Liver (tissue), 8 donors: ENCODE measurements at regions not wholly inside any gene's neighbourhood (a gene's known extent, or its start where the extent isn't known, plus 50 kb on each side); places are given as distances from the start of the nearest gene placed in this dataset.

ENCODE experiments used
- DNase-seq: peaks from one replicate; pipeline ENCODE4 v3.0.0-alpha.2; 2017; ENCODE audit warnings: low spot score
- H3K27ac ChIP-seq, 2 donors: one replicate each; pipeline ENCODE4 v1.7.0; 2013; ENCODE audit warnings: inconsistent platforms in 2 of 2, low read length in 2 of 2, control low read depth in 1 of 2, low read depth in 1 of 2, mild to moderate bottlenecking in 1 of 2
- H3K27me3 ChIP-seq, 4 donors: one replicate each; pipeline versions ENCODE4 v1.6.1 to v1.7.0; 2013; ENCODE audit warnings: low read length in 3 of 4, inconsistent platforms in 1 of 4, mild to moderate bottlenecking in 1 of 4, moderate library complexity in 1 of 4; ENCODE audit not compliant: control insufficient read depth in 4 of 4, insufficient read depth in 4 of 4
- H3K36me3 ChIP-seq, 4 donors: one replicate each; pipeline versions ENCODE4 v1.6.1 to v1.7.0; 2013; ENCODE audit warnings: low read length in 3 of 4, mild to moderate bottlenecking in 3 of 4, low read depth in 1 of 4, moderate library complexity in 1 of 4; ENCODE audit not compliant: control insufficient read depth in 4 of 4, insufficient read depth in 3 of 4
- H3K4me1 ChIP-seq, 4 donors: one replicate each; pipeline versions ENCODE4 v1.6.1 to v1.7.0; 2013; ENCODE audit warnings: low read length in 3 of 4, mild to moderate bottlenecking in 3 of 4, moderate library complexity in 1 of 4; ENCODE audit not compliant: control insufficient read depth in 4 of 4, insufficient read depth in 4 of 4
- H3K4me3 ChIP-seq, 3 donors: one replicate each; pipeline versions ENCODE4 v1.6.1 to v1.7.0; 2013; ENCODE audit warnings: low read length in 3 of 3, control low read depth in 1 of 3, low read depth in 1 of 3, mild to moderate bottlenecking in 1 of 3
- H3K9ac ChIP-seq, 2 donors: one replicate each; pipeline ENCODE4 v1.7.0; 2013; ENCODE audit warnings: low read length in 2 of 2, mild to moderate bottlenecking in 2 of 2, moderate library complexity in 2 of 2, control low read depth in 1 of 2, low read depth in 1 of 2
- H3K9me3 ChIP-seq, 4 donors: one replicate each; pipeline versions ENCODE4 v1.6.1 to v1.7.0; 2013; ENCODE audit warnings: low read length in 3 of 4; ENCODE audit not compliant: control insufficient read depth in 4 of 4
- ATF3 ChIP-seq: IDR thresholded peaks from 2 replicates; pipeline ENCODE4 v1.6.1; 2016; ENCODE audit warnings: antibody characterized with exemption
- EGR1 ChIP-seq, 2 donors: IDR thresholded peaks; 2 replicates each; pipeline ENCODE4 v1.6.1; 2016 to 2018; ENCODE audit warnings: antibody characterized with exemption in 2 of 2, low read depth in 2 of 2
- FOXA1 ChIP-seq: IDR thresholded peaks from 2 replicates; pipeline ENCODE4 v1.6.1; 2016; ENCODE audit warnings: antibody characterized with exemption
- FOXA2 ChIP-seq: IDR thresholded peaks from 2 replicates; pipeline ENCODE4 v1.6.1; 2016; ENCODE audit warnings: antibody characterized with exemption
- GABPA ChIP-seq, 2 donors: IDR thresholded peaks in 1 of 2; conservative IDR thresholded peaks in 1 of 2; 2 replicates each; pipeline ENCODE4 v1.6.1; 2016; ENCODE audit warnings: antibody characterized with exemption in 2 of 2, mild to moderate bottlenecking in 1 of 2, moderate library complexity in 1 of 2
- HNF4A ChIP-seq, 2 donors: conservative IDR thresholded peaks; 2 replicates each; pipeline ENCODE4 v1.6.1; 2016; ENCODE audit warnings: antibody characterized with exemption in 2 of 2, mild to moderate bottlenecking in 2 of 2
- HNF4G ChIP-seq: IDR thresholded peaks from 2 replicates; pipeline ENCODE4 v1.6.1; 2016; ENCODE audit warnings: antibody characterized with exemption
- JUND ChIP-seq, 2 donors: IDR thresholded peaks; 2 replicates each; pipeline ENCODE4 v1.6.1; 2016; ENCODE audit warnings: antibody characterized with exemption in 2 of 2
- RAD21 ChIP-seq, 2 donors: IDR thresholded peaks; 2 replicates each; pipeline ENCODE4 v1.6.1; 2016; ENCODE audit warnings: antibody characterized with exemption in 2 of 2, mild to moderate bottlenecking in 2 of 2
- RXRA ChIP-seq, 2 donors: IDR thresholded peaks; 2 replicates each; pipeline ENCODE4 v1.6.1; 2017 to 2018; ENCODE audit warnings: antibody characterized with exemption in 2 of 2, mild to moderate bottlenecking in 1 of 2
- SP1 ChIP-seq: IDR thresholded peaks from 2 replicates; pipeline ENCODE4 v1.6.1; 2018; ENCODE audit warnings: antibody characterized with exemption, mild to moderate bottlenecking
- YY1 ChIP-seq: IDR thresholded peaks from 2 replicates; pipeline ENCODE4 v1.6.1; 2016; ENCODE audit warnings: antibody characterized with exemption, mild to moderate bottlenecking
- ZBTB33 ChIP-seq: IDR thresholded peaks from 2 replicates; pipeline ENCODE4 v1.6.1; 2016; ENCODE audit warnings: antibody characterized with exemption
- WGBS: extraction: QIAGEN DNeasy Blood & Tissue Kit; methylation state at CpG from one replicate; pipeline ENCODE4 v1.1.7; 2013; 5-methylcytosine and 5-hydroxymethylcytosine counted together
- TF ChIP-seq, protein P1 (sequence below): fragments of 150-350 bp; IDR thresholded peaks from 2 replicates; pipeline ENCODE4 v1.5.1; 2017; ENCODE audit warnings: improper control_type of control experiment, low read depth, low read length; ENCODE audit not compliant: missing input control
- TF ChIP-seq, protein P2 (sequence below): IDR thresholded peaks from 2 replicates; pipeline ENCODE4 v1.6.1; 2016; ENCODE audit warnings: antibody characterized with exemption, mild to moderate bottlenecking
- TF ChIP-seq, protein P3 (sequence below): IDR thresholded peaks from 2 replicates; pipeline ENCODE4 v1.6.1; 2016; ENCODE audit warnings: antibody characterized with exemption
- donor health status: healthy.
- donor health status: healthy.
- donor health status: healthy.
- donor health status: healthy.
- donor health status: healthy.

DNA sequence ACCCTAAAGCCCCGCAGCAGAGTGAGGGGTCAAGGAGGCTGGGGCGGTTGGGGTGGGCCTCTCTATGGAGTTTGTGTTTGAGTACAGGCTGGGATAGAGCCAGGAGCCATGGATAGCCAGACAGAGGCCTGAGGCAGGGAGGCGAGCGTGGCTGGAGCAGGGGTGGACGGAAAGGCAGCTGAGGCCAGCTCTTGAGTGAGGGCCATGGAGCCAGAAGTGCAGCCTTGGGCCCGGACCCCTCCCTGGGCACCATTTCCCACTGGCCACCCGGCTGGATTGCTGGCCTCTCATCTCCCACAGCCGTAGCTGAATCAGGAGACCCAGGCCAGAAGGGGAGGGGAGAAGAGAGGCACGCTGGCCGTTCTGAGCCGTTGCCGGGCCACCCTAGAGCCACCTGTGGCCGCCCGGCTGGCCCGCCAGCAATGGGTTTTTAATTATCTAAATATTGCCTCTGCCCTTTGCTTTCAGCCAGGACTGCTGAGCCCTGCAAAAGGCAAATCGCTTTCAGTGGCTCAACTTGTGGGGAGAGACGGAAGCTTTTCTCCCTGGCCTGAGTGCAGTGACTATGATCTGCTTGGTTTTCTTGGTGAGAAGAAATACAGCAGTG, 75.2 kb upstream of the GSE1 start:
- H3K27ac ChIP-seq: peak overlapping the region; percentile 63 to 77
- no peak overlapping the region for H3K9ac ChIP-seq
- peaks cover 21 to 64% (median 47%) of the 10 kb centered on the region in 4 donors for H3K4me1 ChIP-seq
- H3K9me3 ChIP-seq: no peaks in the 10 kb centered on the region
- TF ChIP-seq SP1: peak; percentile 52
- peak; percentile 70 for TF ChIP-seq YY1
- peak in 1 of 2 donors; percentile 41 for TF ChIP-seq RAD21 (IDR thresholded peaks at IDR 0.05)
- TF ChIP-seq FOXA1: no peak
- TF ChIP-seq, protein P1, sequence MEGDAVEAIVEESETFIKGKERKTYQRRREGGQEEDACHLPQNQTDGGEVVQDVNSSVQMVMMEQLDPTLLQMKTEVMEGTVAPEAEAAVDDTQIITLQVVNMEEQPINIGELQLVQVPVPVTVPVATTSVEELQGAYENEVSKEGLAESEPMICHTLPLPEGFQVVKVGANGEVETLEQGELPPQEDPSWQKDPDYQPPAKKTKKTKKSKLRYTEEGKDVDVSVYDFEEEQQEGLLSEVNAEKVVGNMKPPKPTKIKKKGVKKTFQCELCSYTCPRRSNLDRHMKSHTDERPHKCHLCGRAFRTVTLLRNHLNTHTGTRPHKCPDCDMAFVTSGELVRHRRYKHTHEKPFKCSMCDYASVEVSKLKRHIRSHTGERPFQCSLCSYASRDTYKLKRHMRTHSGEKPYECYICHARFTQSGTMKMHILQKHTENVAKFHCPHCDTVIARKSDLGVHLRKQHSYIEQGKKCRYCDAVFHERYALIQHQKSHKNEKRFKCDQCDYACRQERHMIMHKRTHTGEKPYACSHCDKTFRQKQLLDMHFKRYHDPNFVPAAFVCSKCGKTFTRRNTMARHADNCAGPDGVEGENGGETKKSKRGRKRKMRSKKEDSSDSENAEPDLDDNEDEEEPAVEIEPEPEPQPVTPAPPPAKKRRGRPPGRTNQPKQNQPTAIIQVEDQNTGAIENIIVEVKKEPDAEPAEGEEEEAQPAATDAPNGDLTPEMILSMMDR: no peak
- peak; percentile 30 to 42 for TF ChIP-seq HNF4A (conservative IDR thresholded peaks at IDR 0.05)
- TF ChIP-seq FOXA2: peak; percentile 5
- TF ChIP-seq ATF3: no peak
- TF ChIP-seq HNF4G: no peak
- TF ChIP-seq, protein P2, sequence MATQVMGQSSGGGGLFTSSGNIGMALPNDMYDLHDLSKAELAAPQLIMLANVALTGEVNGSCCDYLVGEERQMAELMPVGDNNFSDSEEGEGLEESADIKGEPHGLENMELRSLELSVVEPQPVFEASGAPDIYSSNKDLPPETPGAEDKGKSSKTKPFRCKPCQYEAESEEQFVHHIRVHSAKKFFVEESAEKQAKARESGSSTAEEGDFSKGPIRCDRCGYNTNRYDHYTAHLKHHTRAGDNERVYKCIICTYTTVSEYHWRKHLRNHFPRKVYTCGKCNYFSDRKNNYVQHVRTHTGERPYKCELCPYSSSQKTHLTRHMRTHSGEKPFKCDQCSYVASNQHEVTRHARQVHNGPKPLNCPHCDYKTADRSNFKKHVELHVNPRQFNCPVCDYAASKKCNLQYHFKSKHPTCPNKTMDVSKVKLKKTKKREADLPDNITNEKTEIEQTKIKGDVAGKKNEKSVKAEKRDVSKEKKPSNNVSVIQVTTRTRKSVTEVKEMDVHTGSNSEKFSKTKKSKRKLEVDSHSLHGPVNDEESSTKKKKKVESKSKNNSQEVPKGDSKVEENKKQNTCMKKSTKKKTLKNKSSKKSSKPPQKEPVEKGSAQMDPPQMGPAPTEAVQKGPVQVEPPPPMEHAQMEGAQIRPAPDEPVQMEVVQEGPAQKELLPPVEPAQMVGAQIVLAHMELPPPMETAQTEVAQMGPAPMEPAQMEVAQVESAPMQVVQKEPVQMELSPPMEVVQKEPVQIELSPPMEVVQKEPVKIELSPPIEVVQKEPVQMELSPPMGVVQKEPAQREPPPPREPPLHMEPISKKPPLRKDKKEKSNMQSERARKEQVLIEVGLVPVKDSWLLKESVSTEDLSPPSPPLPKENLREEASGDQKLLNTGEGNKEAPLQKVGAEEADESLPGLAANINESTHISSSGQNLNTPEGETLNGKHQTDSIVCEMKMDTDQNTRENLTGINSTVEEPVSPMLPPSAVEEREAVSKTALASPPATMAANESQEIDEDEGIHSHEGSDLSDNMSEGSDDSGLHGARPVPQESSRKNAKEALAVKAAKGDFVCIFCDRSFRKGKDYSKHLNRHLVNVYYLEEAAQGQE: peak; percentile 43
- TF ChIP-seq RXRA (IDR thresholded peaks at IDR 0.05): peak; percentile 38 to 53
- DNase-seq: no peak
- no peaks in the 10 kb centered on the region for H3K36me3 ChIP-seq
- WGBS: 47% methylated on average over 17 of the region's 17 CpGs
- peak overlapping the region in 1 of 3 donors; percentile 10 for H3K4me3 ChIP-seq
- H3K27me3 ChIP-seq: no peaks in the 10 kb centered on the region

GRCh38 chr16:85539084-85539483, 74.0 kb upstream of the GSE1 start:
- H3K9ac ChIP-seq: no peak overlapping the region
- H3K27ac ChIP-seq: peak overlapping the region in 1 of 2 donors; percentile 3
- no peaks in the 10 kb centered on the region for H3K9me3 ChIP-seq
- WGBS: 84% methylated on average over 7 of the region's 7 CpGs
- DNase-seq: no peak
- no peak overlapping the region for H3K4me3 ChIP-seq
- H3K36me3 ChIP-seq: no peaks in the 10 kb centered on the region
- H3K27me3 ChIP-seq: no peaks in the 10 kb centered on the region
- H3K4me1 ChIP-seq: peaks cover 21 to 64% (median 47%) of the 10 kb centered on the region in 4 donors
- TF ChIP-seq FOXA2 (no peak), RAD21 (IDR thresholded peaks at IDR 0.05) (no peak), RXRA (IDR thresholded peaks at IDR 0.05) (no peak), YY1 (no peak), GABPA (IDR thresholded peaks at IDR 0.05 in 1 of 2, conservative IDR thresholded peaks at IDR 0.05 in 1 of 2) (no peak), ATF3 (no peak), FOXA1 (no peak), HNF4G (no peak), ZBTB33 (no peak), HNF4A (conservative IDR thresholded peaks at IDR 0.05) (no peak), SP1 (no peak), JUND (IDR thresholded peaks at IDR 0.05) (no peak), EGR1 (IDR thresholded peaks at IDR 0.05; ENCODE audit: low read depth in 2 of 2) (no peak)
- TF ChIP-seq, protein P3, sequence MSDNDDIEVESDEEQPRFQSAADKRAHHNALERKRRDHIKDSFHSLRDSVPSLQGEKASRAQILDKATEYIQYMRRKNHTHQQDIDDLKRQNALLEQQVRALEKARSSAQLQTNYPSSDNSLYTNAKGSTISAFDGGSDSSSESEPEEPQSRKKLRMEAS: no peak
- TF ChIP-seq, protein P2: no peak
- TF ChIP-seq, protein P1: no peak
